PC-3 (cell line): ENCODE measurements at regions not wholly inside any gene's neighbourhood (a gene's known extent, or its start where the extent isn't known, plus 50 kb on each side); places are given as distances from the start of the nearest gene placed in this dataset.

Experiments
- ATAC-seq: fragments of 200-7000 bp; cut with Tn5 transposase; 2 replicates; pipeline ENCODE4 v1.9.1; 2020; ENCODE audit warnings: mild to moderate bottlenecking, moderate library complexity
- BruUV-seq: library from RNA; stranded (reverse); fragments of 400-500 nt; replicated peaks from 2 replicates; lab custom pipeline; 2021; lab: Mats Ljungman, UMichigan
- CTCF ChIA-PET: fragments of 300-600 bp; sonication (Branson Sonifier 250); formaldehyde crosslinking; loops from one replicate; lab custom pipeline; 2022; ENCODE audit warnings: antibody characterized with exemption; lab: Charles Lee
- POLR2A ChIA-PET: fragments of 300-600 bp; sonication (Branson Sonifier 250); formaldehyde crosslinking; loops from one replicate; lab custom pipeline; 2022; ENCODE audit warnings: antibody characterized with exemption; ENCODE audit not compliant: unreplicated experiment; lab: Charles Lee
- DNase-seq: peaks from one replicate; pipeline ENCODE4 v3.0.0-alpha.2; 2015
- H2AFZ ChIP-seq: fragments of 300-600 bp; sonication (generic); 2 replicates; pipeline ENCODE4 v1.6.0; 2016; ENCODE audit warnings: antibody characterized with exemption, low read length
- H3F3A ChIP-seq: fragments of 300-600 bp; sonication (generic); one replicate; pipeline ENCODE4 v1.6.0; 2017; ENCODE audit warnings: antibody characterized with exemption, low read length, control low read depth, mild to moderate bottlenecking; ENCODE audit not compliant: unreplicated experiment
- H3K27ac ChIP-seq: fragments of 300-600 bp; sonication (generic); 2 replicates; pipeline ENCODE4 v1.5.1; 2016; ENCODE audit warnings: mild to moderate bottlenecking, low read length
- H3K27me3 ChIP-seq: fragments of 300-600 bp; sonication (generic); 2 replicates; pipeline ENCODE4 v1.6.1; 2016; ENCODE audit warnings: low read length, mixed read lengths
- H3K36me3 ChIP-seq: fragments of 300-600 bp; sonication (generic); 2 replicates; pipeline ENCODE4 v1.6.1; 2016; ENCODE audit warnings: low read depth, mixed run types, low read length, mixed read lengths
- H3K4me1 ChIP-seq: fragments of 300-600 bp; sonication (generic); 2 replicates; pipeline ENCODE4 v1.5.1; 2016; ENCODE audit warnings: low read length; ENCODE audit not compliant: insufficient read depth
- H3K4me2 ChIP-seq: fragments of 300-600 bp; sonication (generic); 2 replicates; pipeline ENCODE4 v1.6.0; 2016; ENCODE audit warnings: low read length
- H3K4me3 ChIP-seq: fragments of 300-600 bp; sonication (generic); 2 replicates; pipeline ENCODE4 v1.5.1; 2016; ENCODE audit warnings: mild to moderate bottlenecking, low read length, mixed read lengths
- H3K79me2 ChIP-seq: fragments of 300-600 bp; sonication (generic); 2 replicates; pipeline ENCODE4 v1.6.1; 2017; ENCODE audit warnings: low read length, mixed read lengths
- H3K9ac ChIP-seq: fragments of 300-600 bp; sonication (generic); 2 replicates; pipeline ENCODE4 v1.6.0; 2016; ENCODE audit warnings: mild to moderate bottlenecking, low read length
- H3K9me2 ChIP-seq: fragments of 300-600 bp; sonication (generic); replicated peaks from 2 replicates; pipeline ENCODE4 v1.6.1; 2016; ENCODE audit warnings: mixed run types, low read length, mixed read lengths
- H3K9me3 ChIP-seq: fragments of 300-600 bp; sonication (generic); 2 replicates; pipeline ENCODE4 v1.6.1; 2016; ENCODE audit warnings: low read length, mixed read lengths
- H4K20me1 ChIP-seq: fragments of 300-600 bp; sonication (generic); 2 replicates; pipeline ENCODE4 v1.6.1; 2016; ENCODE audit warnings: low read length, mixed read lengths
- CTCF ChIP-seq: fragments of 300-600 bp; sonication (generic); conservative IDR thresholded peaks from 2 replicates; pipeline ENCODE4 v1.5.1; 2017; ENCODE audit warnings: antibody characterized with exemption, low read depth, mild to moderate bottlenecking, low read length
- EZH2 ChIP-seq: fragments of 300-600 bp; sonication (generic); IDR thresholded peaks from one replicate; pipeline ENCODE4 v1.6.1; 2017; ENCODE audit warnings: antibody characterized with exemption, mild to moderate bottlenecking, low read length; ENCODE audit not compliant: unreplicated experiment
- EZH2phosphoT487 ChIP-seq: fragments of 300-600 bp; sonication (generic); IDR thresholded peaks from 2 replicates; pipeline ENCODE4 v1.6.1; 2018; ENCODE audit warnings: mild to moderate bottlenecking, antibody characterized with exemption, low read length, borderline replicate concordance
- intact Hi-C: fragments of 100-400 bp; cut with micrococcal nuclease; formaldehyde crosslinking; loops from 2 replicates; pipeline ENCODE4 v1.9.0; 2023

DNA sequence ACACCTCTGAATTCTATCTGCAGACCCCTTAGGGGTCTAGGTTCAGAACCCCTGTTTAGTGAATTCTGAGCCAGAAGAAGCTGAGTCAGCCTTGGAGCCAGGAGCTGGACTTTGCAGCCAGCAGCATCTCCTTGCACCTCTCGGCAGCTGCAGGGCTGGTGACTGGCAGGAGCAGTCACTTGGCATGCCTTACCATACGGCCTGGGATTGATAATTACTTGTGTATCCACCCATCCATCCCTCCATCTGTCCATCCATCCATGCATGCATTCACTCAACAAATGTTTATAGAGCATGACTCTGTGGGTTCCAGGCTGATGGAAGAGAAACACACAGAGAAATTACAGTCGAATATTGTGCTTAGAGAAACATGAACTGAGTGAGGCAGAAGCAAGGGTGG lies 67.5 kb upstream of the PRIMA1 start:
- Histone ChIP-seq H3K9me3 (no peaks in the 10 kb centered on the region), H3K4me2 (no peak overlapping the region), H3K27me3 (peaks cover 95% of the 10 kb centered on the region), H3K4me3 (no peak overlapping the region), H3K79me2 (no peaks in the 10 kb centered on the region), H3K36me3 (no peaks in the 10 kb centered on the region), H3K9ac (no peak overlapping the region), H4K20me1 (no peaks in the 10 kb centered on the region), H3F3A (no peaks in the 10 kb centered on the region), H3K27ac (no peak overlapping the region), H3K4me1 (no peaks in the 10 kb centered on the region), H2AFZ (no peak overlapping the region), H3K9me2 (no peaks in the 10 kb centered on the region)
- DNase-seq = no peak
- TF ChIP-seq EZH2 (no peak), CTCF (no peak), EZH2phosphoT487 (no peak)
- no peak for ATAC-seq
- CTCF ChIA-PET = no interaction called here
- POLR2A ChIA-PET = no interaction called here
- intact Hi-C loops = no loop called here
- BruUV-seq = no TSS peak

- Histone ChIP-seq H3K9me2 (no peaks in the 10 kb centered on the region), H3K36me3 (no peaks in the 10 kb centered on the region), H2AFZ (no peak overlapping the region), H3K4me1 (no peaks in the 10 kb centered on the region), H3K27me3 (peaks cover 94% of the 10 kb centered on the region), H3K27ac (no peak overlapping the region), H3F3A (no peaks in the 10 kb centered on the region), H3K4me2 (no peak overlapping the region), H3K79me2 (no peaks in the 10 kb centered on the region), H3K9ac (no peak overlapping the region), H3K9me3 (no peaks in the 10 kb centered on the region), H3K4me3 (no peak overlapping the region), H4K20me1 (no peaks in the 10 kb centered on the region)
- intact Hi-C loops = no loop called here
- ChIA-PET CTCF (no interaction called here), POLR2A (no interaction called here)
- no TSS peak for BruUV-seq
- ATAC-seq (no peak), DNase-seq (no peak)
- TF ChIP-seq EZH2phosphoT487 (no peak), EZH2 (no peak), CTCF (no peak)
These were observed 59.2 kb upstream of the PRIMA1 start for GRCh38 chr14:93847473-93847872.

- no peak overlapping the region for H3K9ac ChIP-seq
- no peak overlapping the region for H3K4me2 ChIP-seq
- H3K4me1 ChIP-seq = no peaks in the 10 kb centered on the region
- H3K27ac ChIP-seq = no peak overlapping the region
- no peaks in the 10 kb centered on the region for H3K9me2 ChIP-seq
- no peak for DNase-seq
- TF ChIP-seq CTCF (no peak), EZH2phosphoT487 (no peak), EZH2 (no peak)
- no peak for ATAC-seq
- peaks cover 45% of the 10 kb centered on the region for H3K27me3 ChIP-seq
- CTCF ChIA-PET = no interaction called here
- H3K4me3 ChIP-seq = no peak overlapping the region
- no peak overlapping the region for H2AFZ ChIP-seq
- intact Hi-C loops = no loop called here
- H3F3A ChIP-seq = no peaks in the 10 kb centered on the region
- POLR2A ChIA-PET = no interaction called here
- no peaks in the 10 kb centered on the region for H3K9me3 ChIP-seq
- no peaks in the 10 kb centered on the region for H4K20me1 ChIP-seq
- BruUV-seq = no TSS peak
- no peaks in the 10 kb centered on the region for H3K79me2 ChIP-seq
- no peaks in the 10 kb centered on the region for H3K36me3 ChIP-seq
These were observed 50.0 kb upstream of the PRIMA1 start for GRCh38 chr14:93838238-93838637.
